ENCODE measurements at regions not wholly inside any gene's neighbourhood (a gene's known extent, or its start where the extent isn't known, plus 50 kb on each side); places are given as distances from the start of the nearest gene placed in this dataset.

- intact Hi-C loops (cut with micrococcal nuclease; ENCODE audit: unreplicated experiment) (loop anchor here (10.0 kb wide), 1 partner anchor 159 kb away; no protein-coding TSS in a partner anchor), in situ Hi-C loops (cut with HindIII; ENCODE audit: low pct_unique_long_range_greater_than_20kb, low sequenced_read_pairs) (no loop called here)
- no peak for TF ChIP-seq TCF7L2 (IDR thresholded peaks at IDR 0.05; ENCODE audit: low read depth, low read length)
- TF ChIP-seq, protein P1, sequence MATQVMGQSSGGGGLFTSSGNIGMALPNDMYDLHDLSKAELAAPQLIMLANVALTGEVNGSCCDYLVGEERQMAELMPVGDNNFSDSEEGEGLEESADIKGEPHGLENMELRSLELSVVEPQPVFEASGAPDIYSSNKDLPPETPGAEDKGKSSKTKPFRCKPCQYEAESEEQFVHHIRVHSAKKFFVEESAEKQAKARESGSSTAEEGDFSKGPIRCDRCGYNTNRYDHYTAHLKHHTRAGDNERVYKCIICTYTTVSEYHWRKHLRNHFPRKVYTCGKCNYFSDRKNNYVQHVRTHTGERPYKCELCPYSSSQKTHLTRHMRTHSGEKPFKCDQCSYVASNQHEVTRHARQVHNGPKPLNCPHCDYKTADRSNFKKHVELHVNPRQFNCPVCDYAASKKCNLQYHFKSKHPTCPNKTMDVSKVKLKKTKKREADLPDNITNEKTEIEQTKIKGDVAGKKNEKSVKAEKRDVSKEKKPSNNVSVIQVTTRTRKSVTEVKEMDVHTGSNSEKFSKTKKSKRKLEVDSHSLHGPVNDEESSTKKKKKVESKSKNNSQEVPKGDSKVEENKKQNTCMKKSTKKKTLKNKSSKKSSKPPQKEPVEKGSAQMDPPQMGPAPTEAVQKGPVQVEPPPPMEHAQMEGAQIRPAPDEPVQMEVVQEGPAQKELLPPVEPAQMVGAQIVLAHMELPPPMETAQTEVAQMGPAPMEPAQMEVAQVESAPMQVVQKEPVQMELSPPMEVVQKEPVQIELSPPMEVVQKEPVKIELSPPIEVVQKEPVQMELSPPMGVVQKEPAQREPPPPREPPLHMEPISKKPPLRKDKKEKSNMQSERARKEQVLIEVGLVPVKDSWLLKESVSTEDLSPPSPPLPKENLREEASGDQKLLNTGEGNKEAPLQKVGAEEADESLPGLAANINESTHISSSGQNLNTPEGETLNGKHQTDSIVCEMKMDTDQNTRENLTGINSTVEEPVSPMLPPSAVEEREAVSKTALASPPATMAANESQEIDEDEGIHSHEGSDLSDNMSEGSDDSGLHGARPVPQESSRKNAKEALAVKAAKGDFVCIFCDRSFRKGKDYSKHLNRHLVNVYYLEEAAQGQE (IDR thresholded peaks at IDR 0.05; ENCODE audit: insufficient read depth in 1 of 2, low read depth in 2 of 2, low read length in 1 of 2) = no peak
- TF ChIP-seq POLR2AphosphoS5 (IDR thresholded peaks at IDR 0.05; ENCODE audit: low read depth, low read length) = no peak
- peak; percentile 45; the same call in 1 of the 2 replicates for TF ChIP-seq CTCF (IDR thresholded peaks at IDR 0.05)
- no peak for TF ChIP-seq SIN3A (IDR thresholded peaks at IDR 0.05; ENCODE audit: borderline replicate concordance, insufficient read depth, low read depth, low read length)
- Histone ChIP-seq H3K4me3 (ENCODE audit: low read depth in 2 of 2, low read length in 2 of 2) (no peak overlapping the region), H3K4me1 (ENCODE audit: control insufficient read depth, insufficient read depth, low read length) (no peaks in the 10 kb centered on the region), H3K27ac (ENCODE audit: low read length) (no peak overlapping the region), H3K36me3 (ENCODE audit: control insufficient read depth, insufficient read depth, low read length) (no peaks in the 10 kb centered on the region), H3K9me3 (ENCODE audit: control insufficient read depth, insufficient read depth, low read depth, low read length) (no peaks in the 10 kb centered on the region), H3K27me3 (ENCODE audit: control insufficient read depth, insufficient read depth, low read length) (no peaks in the 10 kb centered on the region)
- ATAC-seq = no peak
- ChIA-PET POLR2A (no interaction called here), CTCF (no interaction called here)
- BruUV-seq (replicated peaks) = no TSS peak
- DNase-seq (ENCODE audit: low read depth, low spot score) = no peak
These were observed 1929.9 kb upstream of the SEL1L start for GRCh38 chr14:83463500-83464098.

DNA sequence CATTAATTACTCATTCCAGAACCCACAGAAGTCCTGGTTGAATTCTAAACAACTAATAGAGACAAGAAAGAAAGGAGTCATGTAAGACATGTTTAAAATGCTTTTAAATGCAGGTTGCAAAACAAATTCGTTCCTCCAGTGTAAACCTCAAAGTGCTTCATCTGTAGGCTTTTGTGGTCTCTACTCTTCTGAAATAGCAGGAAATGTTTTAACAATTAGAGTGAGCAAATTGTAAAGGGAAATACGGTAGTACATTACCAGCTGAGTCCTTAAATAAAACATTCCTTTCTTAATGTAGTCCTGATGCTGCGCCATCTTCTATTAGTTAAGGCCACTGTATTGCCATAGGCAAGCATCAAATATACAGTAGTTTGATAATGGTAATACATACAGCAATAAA is 1934.2 kb upstream of the SEL1L start:
- no peak overlapping the region for H3K4me3 ChIP-seq (ENCODE audit: low read depth in 2 of 2, low read length in 2 of 2)
- H3K36me3 ChIP-seq (ENCODE audit: control insufficient read depth, insufficient read depth, low read length) = no peaks in the 10 kb centered on the region
- BruUV-seq (replicated peaks) = no TSS peak
- TF ChIP-seq, protein P1 (IDR thresholded peaks at IDR 0.05; ENCODE audit: insufficient read depth in 1 of 2, low read depth in 2 of 2, low read length in 1 of 2) = no peak
- TF ChIP-seq SIN3A (IDR thresholded peaks at IDR 0.05; ENCODE audit: borderline replicate concordance, insufficient read depth, low read depth, low read length) (no peak), CTCF (IDR thresholded peaks at IDR 0.05) (no peak), TCF7L2 (IDR thresholded peaks at IDR 0.05; ENCODE audit: low read depth, low read length) (no peak), POLR2AphosphoS5 (IDR thresholded peaks at IDR 0.05; ENCODE audit: low read depth, low read length) (no peak)
- ATAC-seq = no peak
- DNase-seq (ENCODE audit: low read depth, low spot score) = no peak
- in situ Hi-C loops (cut with HindIII; ENCODE audit: low pct_unique_long_range_greater_than_20kb, low sequenced_read_pairs) (no loop called here), intact Hi-C loops (cut with micrococcal nuclease; ENCODE audit: unreplicated experiment) (loop anchor here (10.0 kb wide), 1 partner anchor 163 kb away; no protein-coding TSS in a partner anchor)
- H3K4me1 ChIP-seq (ENCODE audit: control insufficient read depth, insufficient read depth, low read length) = no peaks in the 10 kb centered on the region
- ChIA-PET CTCF (no interaction called here), POLR2A (no interaction called here)
- no peak overlapping the region for H3K27ac ChIP-seq (ENCODE audit: low read length)
- H3K9me3 ChIP-seq (ENCODE audit: control insufficient read depth, insufficient read depth, low read depth, low read length) = no peaks in the 10 kb centered on the region
- H3K27me3 ChIP-seq (ENCODE audit: control insufficient read depth, insufficient read depth, low read length) = no peaks in the 10 kb centered on the region
